Loucy (cell line): ENCODE measurements at regions not wholly inside any gene's neighbourhood (a gene's known extent, or its start where the extent isn't known, plus 50 kb on each side); places are given as distances from the start of the nearest gene placed in this dataset.

Source experiments
- EZH2phosphoT487 ChIP-seq: fragments of 200-600 bp; IDR thresholded peaks from 2 replicates; pipeline ENCODE4 v1.6.1; 2018; ENCODE audit warnings: antibody characterized with exemption, mild to moderate bottlenecking, moderate library complexity, borderline replicate concordance
- TF ChIP-seq, protein P1 (sequence below): fragments of 200-600 bp; sonication (generic); conservative IDR thresholded peaks from 2 replicates; pipeline ENCODE4 v1.5.1; 2014; ENCODE audit warnings: mild to moderate bottlenecking, antibody characterized with exemption, low read length

- TF ChIP-seq, protein P1, sequence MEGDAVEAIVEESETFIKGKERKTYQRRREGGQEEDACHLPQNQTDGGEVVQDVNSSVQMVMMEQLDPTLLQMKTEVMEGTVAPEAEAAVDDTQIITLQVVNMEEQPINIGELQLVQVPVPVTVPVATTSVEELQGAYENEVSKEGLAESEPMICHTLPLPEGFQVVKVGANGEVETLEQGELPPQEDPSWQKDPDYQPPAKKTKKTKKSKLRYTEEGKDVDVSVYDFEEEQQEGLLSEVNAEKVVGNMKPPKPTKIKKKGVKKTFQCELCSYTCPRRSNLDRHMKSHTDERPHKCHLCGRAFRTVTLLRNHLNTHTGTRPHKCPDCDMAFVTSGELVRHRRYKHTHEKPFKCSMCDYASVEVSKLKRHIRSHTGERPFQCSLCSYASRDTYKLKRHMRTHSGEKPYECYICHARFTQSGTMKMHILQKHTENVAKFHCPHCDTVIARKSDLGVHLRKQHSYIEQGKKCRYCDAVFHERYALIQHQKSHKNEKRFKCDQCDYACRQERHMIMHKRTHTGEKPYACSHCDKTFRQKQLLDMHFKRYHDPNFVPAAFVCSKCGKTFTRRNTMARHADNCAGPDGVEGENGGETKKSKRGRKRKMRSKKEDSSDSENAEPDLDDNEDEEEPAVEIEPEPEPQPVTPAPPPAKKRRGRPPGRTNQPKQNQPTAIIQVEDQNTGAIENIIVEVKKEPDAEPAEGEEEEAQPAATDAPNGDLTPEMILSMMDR = no peak
- no peak for TF ChIP-seq EZH2phosphoT487
These were observed 1449.3 kb downstream of the SLITRK1 start for GRCh38 chr13:82432949-82433348.
